ENCODE measurements at regions not wholly inside any gene's neighbourhood (a gene's known extent, or its start where the extent isn't known, plus 50 kb on each side); places are given as distances from the start of the nearest gene placed in this dataset.

DNA sequence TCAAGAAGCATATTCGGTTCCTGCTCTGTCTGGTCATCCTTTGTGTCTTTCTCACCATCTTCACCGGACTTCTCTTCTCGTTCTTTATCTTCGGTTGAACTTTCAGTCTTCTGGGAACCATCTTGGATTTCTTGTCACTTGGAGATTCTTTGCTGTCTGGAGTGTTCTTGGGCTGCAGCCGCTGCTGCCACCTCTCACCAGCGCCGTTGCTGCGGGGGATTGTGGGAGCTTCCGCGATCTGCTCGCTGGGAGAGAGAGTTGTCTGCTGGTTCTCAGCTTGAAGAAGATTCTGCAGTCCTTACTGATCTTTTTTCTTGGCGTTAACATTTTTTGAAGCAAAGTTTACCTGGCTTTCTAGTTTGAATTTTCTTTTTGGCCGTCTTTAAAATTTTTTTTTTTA is 1165.2 kb upstream of the PRMT6 start:
- no peak for DNase-seq
- intact Hi-C loops (cut with DNase I) = no loop called here

DNA sequence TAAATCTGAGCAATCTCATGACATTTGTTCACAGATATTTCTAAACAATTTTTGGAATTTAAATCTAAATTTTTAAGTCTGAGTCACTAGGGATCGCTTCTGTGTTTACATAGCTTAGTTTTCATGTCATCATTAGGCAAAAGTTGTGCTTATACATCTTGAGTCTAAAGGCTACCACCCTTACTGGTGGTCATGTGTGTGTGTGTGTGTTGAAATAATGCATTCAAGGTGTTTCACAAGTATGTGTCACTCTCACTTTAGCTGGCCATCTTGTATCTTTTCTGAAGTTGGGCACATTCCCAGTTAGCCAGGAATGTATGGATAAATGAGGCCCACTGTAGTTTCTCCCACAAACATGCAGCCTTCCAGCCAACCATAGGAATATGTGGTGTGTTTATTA is 1162.5 kb upstream of the PRMT6 start:
- intact Hi-C loops (cut with DNase I) = no loop called here

DNA sequence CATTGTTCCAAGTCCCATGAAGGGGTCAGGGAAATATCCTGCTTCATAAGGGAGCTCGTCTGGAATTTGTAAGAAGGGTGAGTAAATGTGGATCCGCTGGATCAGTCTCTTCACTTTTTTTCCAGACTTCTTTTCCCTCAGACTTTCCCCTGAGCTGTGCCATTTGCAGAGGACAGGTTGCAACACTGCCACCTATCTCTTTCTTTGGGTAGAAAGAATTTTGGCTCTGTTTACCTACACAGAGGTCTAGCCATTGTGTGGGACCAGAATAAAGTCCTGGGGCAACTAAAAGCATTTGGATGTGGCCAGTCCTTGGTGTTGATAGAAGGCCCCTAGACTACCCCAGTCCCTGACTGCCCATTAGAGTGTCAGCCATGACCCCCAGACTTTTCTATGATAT is 1146.7 kb upstream of the PRMT6 start:
- no peak for DNase-seq
- intact Hi-C loops (cut with DNase I) = no loop called here

More for the DNA sequence above, 1162.5 kb upstream of the PRMT6 start:
- DNase-seq = no peak

DNA sequence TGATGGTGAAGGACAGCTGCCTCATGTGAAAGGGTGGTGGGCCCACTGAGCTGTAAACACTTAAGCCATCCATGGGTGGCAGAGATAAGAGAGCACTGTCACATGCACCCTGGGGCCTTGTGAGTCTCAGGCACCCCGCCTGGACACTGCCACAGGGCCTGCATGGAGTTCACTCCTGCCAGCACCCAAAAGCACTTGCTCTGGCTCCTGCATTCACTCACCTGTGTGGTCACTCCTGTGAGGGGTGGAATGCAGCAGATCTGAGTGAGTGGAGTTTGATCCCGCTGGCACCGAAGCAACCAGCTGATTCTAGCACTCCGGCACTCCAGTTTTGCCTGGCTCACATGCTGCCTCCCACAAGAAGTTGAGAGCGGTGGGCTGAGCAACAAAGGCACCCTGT is 1142.1 kb upstream of the PRMT6 start:
- peak in 2 of 10 donors; percentile 74 to 77 for DNase-seq
- intact Hi-C loops (cut with DNase I) = no loop called here

DNA sequence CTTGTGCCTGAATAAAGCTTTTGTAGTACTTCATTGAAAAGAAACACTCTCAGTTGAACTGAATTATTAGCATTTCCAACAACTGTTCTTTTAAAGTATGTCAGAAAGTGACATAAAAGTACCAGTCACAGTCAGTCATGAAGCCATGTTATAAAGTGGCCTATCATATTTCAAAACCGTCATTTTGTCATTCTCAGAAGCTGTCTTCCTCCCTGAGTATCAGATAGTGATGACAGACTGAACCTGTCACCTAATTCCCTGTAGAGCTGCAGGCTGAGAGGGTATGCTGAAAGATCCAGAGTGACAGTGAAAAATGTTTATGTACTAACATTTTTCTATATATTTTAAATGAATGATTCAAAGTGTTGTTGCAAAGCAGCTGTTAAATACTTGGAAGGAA is 1121.7 kb upstream of the PRMT6 start:
- intact Hi-C loops (cut with DNase I) = no loop called here
- no peak for DNase-seq

DNA sequence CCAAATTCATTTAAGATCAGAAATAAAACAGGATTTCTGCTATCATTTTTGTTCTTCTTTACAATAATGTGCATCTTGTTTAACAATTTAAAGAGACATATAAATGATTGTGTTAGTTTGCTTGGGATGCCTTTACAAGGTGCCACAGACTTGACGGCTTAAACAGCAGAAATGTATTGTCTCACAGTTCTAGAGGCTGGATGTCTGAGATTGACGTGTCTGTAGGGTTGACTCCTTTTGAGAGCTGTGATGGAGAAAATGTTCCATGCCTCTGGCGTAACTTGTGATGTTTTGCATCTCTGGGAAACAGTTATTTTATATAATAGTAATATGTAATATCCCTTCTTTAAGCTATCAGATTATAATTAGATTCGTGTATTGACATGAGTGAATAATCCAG is 1091.6 kb upstream of the PRMT6 start:
- no peak for DNase-seq
- intact Hi-C loops (cut with DNase I) = no loop called here

DNA sequence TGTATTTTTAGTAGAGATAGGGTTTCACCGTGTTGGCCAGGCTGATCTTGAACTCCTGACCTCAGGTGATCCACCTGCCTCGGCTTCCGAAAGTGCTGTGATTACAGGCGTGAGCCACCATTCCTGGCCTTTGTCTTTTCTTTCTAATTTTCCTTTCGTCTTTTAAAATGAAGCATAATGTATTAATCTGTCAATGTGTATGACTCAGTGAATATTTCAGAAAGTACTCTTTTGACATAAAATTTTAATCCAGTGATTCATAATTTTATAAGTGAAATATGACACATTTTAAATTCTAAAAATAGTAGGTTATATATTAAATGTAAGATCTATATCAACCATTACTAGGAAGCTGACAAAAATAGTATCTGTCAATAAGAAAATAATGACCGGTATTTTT is 1059.0 kb upstream of the PRMT6 start:
- no peak for DNase-seq
- intact Hi-C loops (cut with DNase I) = no loop called here

DNA sequence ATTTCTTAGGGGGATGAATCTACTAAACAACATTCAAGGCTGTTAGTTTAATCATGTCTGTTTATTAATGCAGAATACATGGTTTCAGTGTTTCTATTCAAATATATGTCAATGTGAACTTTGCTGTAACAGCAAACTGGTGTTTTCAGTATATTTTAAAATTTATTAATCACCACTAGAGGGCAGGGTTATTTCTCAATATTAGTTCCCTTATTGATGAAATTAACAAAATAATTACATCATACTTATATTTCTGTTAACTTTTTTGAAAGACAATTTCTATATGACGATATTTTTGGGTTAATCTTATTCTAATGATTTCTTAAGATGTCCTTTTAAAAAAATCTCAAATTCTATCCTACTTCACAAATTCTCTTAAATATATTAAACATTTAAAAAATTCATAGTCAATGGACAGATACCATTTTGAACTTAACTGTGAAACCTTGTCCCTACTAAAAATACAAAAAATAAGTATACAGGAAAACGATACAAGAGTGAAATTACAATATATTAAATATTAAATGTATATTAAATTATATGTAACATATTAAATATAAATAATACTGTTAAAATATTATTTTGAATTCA is 1034.1 kb upstream of the PRMT6 start:
- no peak for DNase-seq
- intact Hi-C loops (cut with DNase I) = no loop called here

DNA sequence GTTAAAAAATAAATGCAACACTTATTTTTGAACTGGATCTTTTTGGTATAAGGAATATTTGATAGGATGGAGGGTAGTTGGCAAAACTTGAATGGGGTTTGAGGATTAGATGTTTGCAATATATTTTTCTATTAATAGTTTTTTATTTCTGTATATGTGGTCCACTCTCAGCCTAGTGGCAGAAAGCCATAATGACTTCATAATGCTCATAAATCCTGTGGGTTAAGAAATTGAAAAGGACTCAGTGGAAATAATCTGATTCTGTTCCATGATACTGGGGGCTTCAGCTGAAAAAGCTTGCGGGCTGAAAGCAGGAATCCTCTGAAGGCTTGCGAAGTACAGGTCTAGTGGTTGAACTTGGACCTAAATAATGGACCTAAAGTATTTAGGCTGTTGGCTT is 1028.6 kb upstream of the PRMT6 start:
- no peak for DNase-seq
- intact Hi-C loops (cut with DNase I) = no loop called here

DNA sequence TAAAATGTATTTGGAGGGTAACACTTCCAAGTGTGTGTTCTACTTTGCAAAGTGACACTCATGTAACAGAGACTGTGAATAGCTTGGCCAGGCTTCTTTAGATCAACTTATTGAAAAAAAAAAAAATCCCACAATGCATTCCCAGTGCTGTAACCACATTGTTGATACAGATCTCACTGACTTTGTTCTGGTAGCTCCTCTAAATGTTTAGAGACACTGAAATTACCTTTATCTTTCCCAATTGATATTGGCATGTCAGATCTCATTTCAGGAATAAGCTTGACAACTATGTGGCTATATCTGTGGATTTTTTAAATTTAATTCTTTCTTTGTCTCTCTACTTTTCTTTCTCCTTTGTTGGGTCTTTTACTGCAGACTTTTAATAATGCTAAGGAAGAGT is 1018.9 kb upstream of the PRMT6 start:
- no peak for DNase-seq
- intact Hi-C loops (cut with DNase I) = no loop called here

DNA sequence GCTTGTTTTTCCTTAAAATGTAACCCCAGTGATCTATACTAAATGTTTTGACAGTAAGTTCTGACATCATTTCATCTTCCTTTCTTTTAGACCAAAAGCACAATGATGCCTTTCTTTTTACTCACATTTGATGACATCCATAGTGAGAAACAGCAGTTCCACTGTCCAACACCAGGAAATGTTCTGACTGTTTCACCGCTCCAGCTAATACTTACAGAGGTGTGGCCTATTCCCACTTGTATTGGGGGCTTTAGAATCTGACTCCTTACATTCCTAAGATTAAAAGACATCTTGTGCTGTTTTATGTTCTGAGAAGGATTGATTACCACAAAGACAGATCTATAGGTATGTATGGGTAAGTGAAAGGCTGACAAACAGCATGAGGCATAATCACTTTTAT is 1018.2 kb upstream of the PRMT6 start:
- DNase-seq = no peak
- intact Hi-C loops (cut with DNase I) = no loop called here

DNA sequence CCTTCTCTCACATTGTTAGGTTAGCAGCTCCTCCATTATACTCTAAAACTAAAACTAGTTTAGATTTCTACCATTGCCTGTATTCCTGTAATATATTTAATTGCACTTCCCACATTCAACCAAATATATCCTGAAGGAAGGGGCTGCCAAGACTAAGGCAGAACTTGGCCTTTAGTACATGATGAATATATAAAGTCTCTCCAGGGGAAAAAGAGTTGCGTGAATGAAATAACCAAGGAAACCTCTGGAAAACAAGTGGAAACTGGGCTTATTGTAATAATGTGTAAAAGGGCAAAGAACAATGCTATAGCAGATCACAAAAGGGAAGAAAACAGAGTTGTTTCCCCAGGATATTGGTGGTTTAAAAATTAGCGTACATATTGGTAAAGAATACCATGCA is 1012.5 kb upstream of the PRMT6 start:
- no peak for DNase-seq
- intact Hi-C loops (cut with DNase I) = no loop called here

DNA sequence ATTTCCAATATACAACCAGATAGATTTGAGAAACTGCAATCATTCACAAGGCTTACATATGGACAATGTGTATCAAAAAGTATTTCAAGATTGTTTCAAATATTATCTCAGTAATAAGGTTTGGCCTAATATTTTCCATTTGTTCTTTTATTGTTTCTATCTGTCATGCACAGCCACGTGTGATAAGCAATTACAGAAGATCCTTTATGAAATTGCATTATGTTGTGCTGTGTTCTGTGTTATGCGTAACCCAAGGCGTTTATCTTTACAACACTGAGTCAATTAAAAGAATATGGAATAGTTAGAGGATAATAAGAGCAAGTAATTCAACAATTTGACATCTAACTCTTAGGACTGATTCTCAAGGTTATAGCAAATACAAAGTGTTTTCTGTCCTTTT is 1009.3 kb upstream of the PRMT6 start:
- intact Hi-C loops (cut with DNase I) = no loop called here

DNA sequence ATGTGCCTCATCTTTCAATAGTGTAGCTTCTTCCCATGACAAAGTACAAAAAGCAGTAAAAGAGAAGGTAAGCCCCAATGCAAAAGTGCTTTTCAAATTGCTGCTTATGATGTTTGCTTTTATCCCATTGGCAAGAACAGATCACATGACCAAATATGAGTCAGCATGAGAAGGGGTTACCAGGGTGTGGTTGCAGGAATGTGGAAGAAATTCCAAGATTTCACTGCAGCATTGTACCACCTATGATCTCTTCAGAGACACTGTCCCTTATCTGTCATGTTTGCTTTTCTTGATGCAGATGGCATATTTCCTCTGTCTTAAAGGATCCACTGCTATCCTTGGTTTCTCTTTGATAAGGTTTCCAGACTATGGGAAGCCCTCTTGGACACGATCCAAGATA is 1006.9 kb upstream of the PRMT6 start:
- DNase-seq = no peak
- intact Hi-C loops (cut with DNase I) = no loop called here

More for the DNA sequence above, 1009.3 kb upstream of the PRMT6 start:
- no peak for DNase-seq

DNA sequence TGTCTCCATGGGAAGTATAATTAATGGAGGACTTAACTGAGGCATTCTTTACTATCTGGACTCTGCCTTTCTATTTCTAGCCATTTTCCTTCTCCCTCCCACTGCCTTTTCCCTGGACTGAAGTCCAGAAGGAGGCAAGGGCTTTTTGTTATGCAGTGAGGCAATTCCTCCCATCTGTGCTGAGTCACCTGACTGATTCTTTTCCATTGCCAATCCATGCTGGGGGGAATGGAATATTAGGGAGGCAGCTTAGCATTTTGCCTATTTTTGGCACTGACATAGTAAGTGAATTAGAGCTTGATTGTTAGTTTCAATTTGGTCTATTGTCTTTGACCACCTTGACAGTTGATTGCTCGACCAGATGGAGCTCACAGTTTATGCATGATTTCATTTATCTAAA is 1000.6 kb upstream of the PRMT6 start:
- intact Hi-C loops (cut with DNase I) = no loop called here

DNA sequence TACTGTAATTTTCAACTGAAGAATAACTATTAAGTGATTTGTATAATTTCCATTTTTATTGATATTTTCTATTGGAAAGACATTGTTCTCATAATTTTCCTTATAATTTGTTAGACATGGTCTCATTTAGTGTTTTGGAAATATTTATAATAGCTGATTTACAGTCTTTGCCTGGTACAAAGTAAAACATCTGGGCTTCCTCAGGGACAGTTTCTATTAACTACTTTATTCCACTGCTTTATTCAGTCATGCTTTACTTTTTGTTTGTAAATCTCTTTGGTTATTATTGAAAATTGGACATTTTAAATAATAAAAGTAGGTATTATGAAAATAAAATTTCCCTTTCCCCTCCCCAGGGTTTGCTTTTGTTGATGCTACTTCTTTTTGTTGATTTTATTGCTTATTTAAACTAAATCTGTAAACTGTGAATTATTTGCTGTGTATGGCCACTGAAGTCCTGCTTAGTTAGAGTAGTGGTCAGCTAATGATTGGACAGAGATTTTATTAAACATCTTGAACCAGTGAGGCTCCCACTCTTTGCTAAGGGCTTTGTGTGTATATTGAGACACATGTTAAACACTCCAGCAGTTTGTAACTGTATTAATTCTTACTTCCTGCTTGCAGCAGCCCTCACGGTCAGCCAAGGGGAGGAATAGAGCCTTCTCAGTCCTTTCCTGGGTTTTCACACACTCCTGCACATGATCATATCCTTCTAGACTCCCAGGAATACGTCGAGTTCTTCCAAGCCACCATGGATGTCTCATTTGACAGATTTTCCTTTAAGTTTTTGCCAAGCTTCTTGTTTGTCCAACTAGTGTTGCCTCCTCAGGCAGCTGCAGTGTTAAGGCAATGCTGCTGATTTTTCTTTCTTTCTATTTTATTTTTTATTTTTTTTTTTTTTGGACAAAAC is 994.6 kb upstream of the PRMT6 start:
- no peak for DNase-seq

More for the DNA sequence above, 1000.6 kb upstream of the PRMT6 start:
- DNase-seq = no peak

DNA sequence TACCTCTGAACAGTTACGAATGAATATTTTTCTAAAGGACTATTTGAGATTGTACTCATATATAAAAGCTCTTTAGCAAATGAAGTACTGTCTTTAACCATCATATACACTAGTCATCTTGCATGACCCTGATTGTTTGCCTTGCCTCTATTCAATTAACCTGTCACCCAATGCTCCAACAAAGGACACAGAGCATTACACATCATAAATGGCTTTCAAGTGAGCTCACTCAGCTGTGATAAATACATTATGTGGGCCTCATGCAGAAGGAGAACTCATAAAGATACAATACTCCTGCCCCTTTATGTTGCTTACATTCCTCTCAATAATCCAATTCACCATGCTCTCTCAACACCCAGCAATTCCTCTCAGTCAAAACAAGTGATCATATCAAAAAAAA is 993.0 kb upstream of the PRMT6 start:
- DNase-seq = no peak
- intact Hi-C loops (cut with DNase I) = no loop called here

More for the DNA sequence above, 994.6 kb upstream of the PRMT6 start:
- intact Hi-C loops (cut with DNase I) = no loop called here

DNA sequence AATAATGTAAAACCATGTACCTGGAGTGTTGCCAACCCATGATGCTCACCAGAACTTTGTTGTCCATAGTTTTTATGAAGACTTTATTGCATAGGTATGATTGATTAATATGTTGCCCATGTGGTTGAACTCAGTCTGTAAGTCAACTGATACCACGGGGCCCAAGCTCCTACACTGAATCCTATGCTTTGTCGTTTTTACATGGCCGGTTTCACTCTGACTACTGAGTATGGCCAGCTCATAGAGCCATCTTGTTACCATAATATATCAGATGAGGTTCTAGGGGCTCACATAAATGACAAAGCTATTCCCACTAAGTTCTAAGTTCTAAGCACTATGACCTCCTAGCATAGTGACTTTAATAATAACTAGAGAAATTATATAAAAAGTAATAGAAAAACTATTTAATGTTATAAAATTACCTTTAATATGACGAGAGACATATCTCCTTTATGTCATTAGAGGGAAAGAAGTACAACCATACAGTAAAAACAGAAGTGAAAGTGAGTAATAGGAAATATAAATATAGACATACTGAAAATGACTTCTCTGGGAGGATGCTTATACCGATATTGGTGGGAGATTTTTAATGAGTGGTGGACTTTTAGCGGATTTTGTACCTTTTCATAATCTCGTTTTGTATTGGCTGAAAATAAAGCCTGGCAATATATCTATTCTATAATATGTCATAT is 983.4 kb upstream of the PRMT6 start:
- intact Hi-C loops (cut with DNase I) = no loop called here
- DNase-seq = no peak

DNA sequence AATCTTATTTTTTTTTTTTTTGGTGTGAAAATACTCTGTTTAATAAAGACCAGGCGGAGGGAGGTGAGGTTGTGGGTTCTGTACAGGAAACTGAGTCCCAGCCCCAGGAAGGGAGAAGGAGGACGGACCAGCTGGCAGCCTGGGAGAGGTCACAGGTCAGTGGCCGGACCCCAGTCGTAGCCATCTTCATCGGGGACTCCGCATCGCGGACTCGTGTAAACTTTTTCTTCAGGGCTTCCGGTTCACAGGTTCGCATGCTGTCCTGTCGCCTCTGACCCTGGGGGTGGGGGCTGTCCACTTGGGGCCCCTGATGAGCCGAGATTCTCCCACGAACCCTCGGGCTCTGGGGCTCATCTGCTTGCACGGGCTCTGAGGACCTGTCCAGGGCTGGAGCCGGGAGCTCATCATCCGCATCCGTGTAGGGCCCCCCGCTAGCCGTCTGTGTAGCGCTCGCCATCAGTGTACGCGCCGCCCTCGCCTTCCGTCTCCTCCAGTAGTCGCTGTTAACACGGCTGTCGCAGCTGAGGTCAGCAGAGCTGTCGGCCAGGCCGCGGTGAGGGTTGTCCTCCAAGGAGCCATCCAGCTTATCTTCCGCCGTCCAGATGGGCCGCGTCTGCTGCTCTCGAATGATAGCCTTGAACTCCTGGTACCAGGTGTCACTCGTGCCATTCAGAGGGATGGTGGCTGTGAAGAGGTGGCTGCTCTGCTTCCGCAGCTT is 975.7 kb upstream of the PRMT6 start:
- intact Hi-C loops (cut with DNase I) = no loop called here
- DNase-seq = peak in 3 of 10 donors; percentile 40 to 82 (median 60)

DNA sequence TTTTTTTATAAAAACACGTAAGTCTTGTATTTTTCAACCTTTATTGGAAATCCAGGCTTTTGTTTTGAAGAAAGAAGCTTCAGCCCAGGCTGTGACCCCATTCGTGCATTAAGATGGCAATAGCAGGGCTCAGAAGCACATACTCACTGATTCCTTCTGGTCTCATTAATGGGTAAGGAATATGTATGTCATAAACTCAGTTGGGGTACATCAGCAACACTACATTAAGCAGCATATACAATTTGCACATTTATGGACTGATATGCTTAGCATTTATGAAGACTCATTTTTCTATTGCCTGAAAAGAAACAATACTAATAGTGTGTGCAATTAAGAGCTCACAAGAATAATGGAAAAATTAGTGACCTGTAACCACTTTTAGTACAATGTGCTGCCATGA is 945.4 kb upstream of the PRMT6 start:
- intact Hi-C loops (cut with DNase I) = no loop called here
- no peak for DNase-seq

DNA sequence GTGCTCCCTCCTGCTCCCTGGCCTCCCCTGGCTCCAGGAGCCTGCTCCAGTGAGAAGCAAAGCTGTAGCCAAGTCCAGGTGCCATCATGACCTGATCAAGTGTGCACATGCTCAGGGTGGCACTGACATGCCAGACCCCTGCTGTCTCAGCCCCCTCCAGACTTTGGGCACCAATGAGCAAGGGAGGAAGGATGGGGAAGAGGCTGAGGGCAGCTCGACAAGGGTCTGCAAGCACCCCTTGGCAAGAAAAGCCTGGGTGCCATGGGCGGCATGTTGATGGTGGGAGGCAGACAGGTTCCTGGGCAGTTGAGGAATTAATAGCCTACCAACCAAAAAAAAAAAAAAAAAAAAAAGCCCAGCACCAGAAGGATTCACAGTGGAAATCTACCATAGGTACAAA is 942.6 kb upstream of the PRMT6 start:
- peak in 3 of 10 donors; percentile 50 to 65 (median 55) for DNase-seq
- intact Hi-C loops (cut with DNase I) = no loop called here

All from posterior cingulate gyrus (tissue), 11 donors.